ENCODE measurements at regions not wholly inside any gene's neighbourhood (a gene's known extent, or its start where the extent isn't known, plus 50 kb on each side); places are given as distances from the start of the nearest gene placed in this dataset.

- TF ChIP-seq GABPA (IDR thresholded peaks at IDR 0.05; ENCODE audit: low read depth) (no peak), SIX5 (IDR thresholded peaks at IDR 0.05; ENCODE audit: low read depth, low read length, severe bottlenecking) (no peak), RBBP5 (conservative IDR thresholded peaks at IDR 0.05) (no peak)
Measured at GRCh38 chr10:8485032-8485431, 430.5 kb downstream of the GATA3 start (continued).

- H3K27ac ChIP-seq (ENCODE audit: control insufficient read depth, insufficient read depth): no peak overlapping the region
- H4K20me1 ChIP-seq (ENCODE audit: control insufficient read depth, insufficient read depth): no peaks in the 10 kb centered on the region
- H3K36me3 ChIP-seq (ENCODE audit: control insufficient read depth in 2 of 2, insufficient read depth in 2 of 2, low read length in 1 of 2): no peaks in the 10 kb centered on the region
- H3K4me3 ChIP-seq: no peak overlapping the region
- H2AFZ ChIP-seq (ENCODE audit: control insufficient read depth, low read depth, low read length): no peak overlapping the region
- CTCF ChIA-PET: no interaction called here
- RAD21 ChIA-PET (ENCODE audit: unreplicated experiment): no interaction called here
- FAIRE-seq (no peak), ATAC-seq (no peak), DNase-seq (ENCODE audit: low read depth, low spot score) (no peak)
- H3K9ac ChIP-seq (ENCODE audit: control insufficient read depth, insufficient read depth, low read length): no peak overlapping the region
- no peaks in the 10 kb centered on the region for H3K9me3 ChIP-seq (replicated peaks; ENCODE audit: control insufficient read depth, insufficient read depth, low read length)
- intact Hi-C loops (cut with micrococcal nuclease; ENCODE audit: unreplicated experiment) (no loop called here), in situ Hi-C loops (cut with MboI) (no loop called here)
- no peak overlapping the region for H3K4me2 ChIP-seq (ENCODE audit: control insufficient read depth, insufficient read depth)
- TF ChIP-seq RAD21 (IDR thresholded peaks at IDR 0.05; ENCODE audit: insufficient read depth, low read depth, low read length) (no peak), RBBP5 (conservative IDR thresholded peaks at IDR 0.05) (no peak), ZBTB4 (CRISPR knock-in tag; IDR thresholded peaks at IDR 0.05) (no peak), HDGF (IDR thresholded peaks at IDR 0.05) (no peak), STAT1 (conservative IDR thresholded peaks at IDR 0.05) (no peak), IKZF1 (conservative IDR thresholded peaks at IDR 0.05) (no peak), ETV6 (conservative IDR thresholded peaks at IDR 0.05 in 1 of 2, IDR thresholded peaks at IDR 0.05 in 1 of 2; ENCODE audit: borderline replicate concordance in 1 of 2, low read depth in 1 of 2) (no peak), SIX5 (IDR thresholded peaks at IDR 0.05; ENCODE audit: low read depth, low read length, severe bottlenecking) (no peak), KLF5 (IDR thresholded peaks at IDR 0.05; ENCODE audit: partially characterized antibody) (no peak), EED (IDR thresholded peaks at IDR 0.05; ENCODE audit: low read depth) (no peak), ZNF687 (IDR thresholded peaks at IDR 0.05) (no peak), NBN (IDR thresholded peaks at IDR 0.05) (no peak), BMI1 (IDR thresholded peaks at IDR 0.05; ENCODE audit: borderline replicate concordance) (no peak)
- SMC1A ChIA-PET (ENCODE audit: uncharacterized antibody, unreplicated experiment): no interaction called here
- POLR2A ChIA-PET: no interaction called here
- no peaks in the 10 kb centered on the region for H3K27me3 ChIP-seq (replicated peaks in 1 of 2; ENCODE audit: control insufficient read depth in 2 of 2, insufficient read depth in 2 of 2, low read length in 1 of 2)
- 32% methylated on average over 7 of the region's 7 CpGs for WGBS (ENCODE audit: insufficient coverage, insufficient replicate concordance, low lambda C conversion rate, missing lambda C conversion rate)
- H3K4me1 ChIP-seq (ENCODE audit: control insufficient read depth, insufficient read depth, low read length): no peaks in the 10 kb centered on the region
- BruUV-seq (replicated peaks): no TSS peak
- no peaks in the 10 kb centered on the region for H3K79me2 ChIP-seq (ENCODE audit: control insufficient read depth, insufficient read depth, low read length)
Measured at GRCh38 chr10:8487346-8487745, 432.9 kb downstream of the GATA3 start.
